Cardiac muscle cell (in vitro differentiated cells and primary cell): ENCODE measurements at regions not wholly inside any gene's neighbourhood (a gene's known extent, or its start where the extent isn't known, plus 50 kb on each side); places are given as distances from the start of the nearest gene placed in this dataset.

Experiments
- DNase-seq, 2 donors: peaks; one replicate each; pipeline versions ENCODE4 v3.0.0 to v3.0.0-alpha.2; 2010 to 2017; ENCODE audit warnings: low read depth in 1 of 2, low spot score in 1 of 2
- H3K27ac ChIP-seq: fragments of 200-600 bp; sonication (generic); 2 replicates; pipeline ENCODE4 v1.5.1; 2016
- H3K27me3 ChIP-seq: fragments of 200-600 bp; sonication (generic); 2 replicates; pipeline ENCODE4 v1.6.0; 2016; ENCODE audit warnings: control low read depth
- H3K36me3 ChIP-seq: fragments of 200-600 bp; sonication (generic); 2 replicates; pipeline ENCODE4 v1.5.1; 2016; ENCODE audit warnings: control low read depth
- H3K4me1 ChIP-seq: fragments of 200-600 bp; sonication (generic); 2 replicates; pipeline ENCODE4 v1.8.1; 2017; ENCODE audit warnings: low read depth, mild to moderate bottlenecking, mixed run types
- H3K4me3 ChIP-seq: fragments of 200-600 bp; sonication (generic); 2 replicates; pipeline ENCODE4 v1.5.1; 2016; ENCODE audit warnings: mild to moderate bottlenecking
- H3K9me3 ChIP-seq: fragments of 200-600 bp; sonication (generic); 2 replicates; pipeline ENCODE4 v1.5.1; 2017; ENCODE audit warnings: low read depth, mild to moderate bottlenecking, control low read depth
- CTCF ChIP-seq: IDR thresholded peaks from 2 replicates; pipeline ENCODE4 v1.5.1; 2012; ENCODE audit warnings: low read depth, mild to moderate bottlenecking, low read length

- TF ChIP-seq CTCF: no peak
- DNase-seq: peak in 1 of 2 donors; percentile 37
- Histone ChIP-seq H3K36me3 (no peaks in the 10 kb centered on the region), H3K9me3 (no peaks in the 10 kb centered on the region), H3K27ac (no peak overlapping the region), H3K4me3 (no peak overlapping the region), H3K4me1 (peaks cover 11% of the 10 kb centered on the region), H3K27me3 (no peaks in the 10 kb centered on the region)
These were observed 514.8 kb downstream of the EPHA3 start for GRCh38 chr3:89622063-89622700.

DNA sequence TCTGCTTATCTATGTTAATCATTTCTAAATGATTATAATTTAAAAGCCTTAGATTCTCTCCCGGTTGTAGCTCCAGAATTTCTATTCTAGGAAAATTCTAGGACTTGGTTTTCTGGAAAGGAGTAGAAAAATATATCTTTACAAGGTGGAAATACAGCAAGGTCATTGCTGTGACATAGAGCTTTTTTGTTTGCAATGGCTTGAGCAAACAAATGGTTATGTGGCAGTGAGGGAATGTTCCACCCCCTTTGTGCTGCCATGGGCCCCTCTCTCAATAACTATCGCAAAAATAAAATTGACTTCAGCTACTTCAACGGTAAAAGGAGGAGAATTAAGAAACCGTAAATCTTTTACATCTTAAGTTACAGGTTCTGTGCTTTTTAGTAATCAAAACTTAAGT lies 517.1 kb downstream of the EPHA3 start:
- Histone ChIP-seq H3K9me3 (no peaks in the 10 kb centered on the region), H3K27me3 (no peaks in the 10 kb centered on the region), H3K36me3 (no peaks in the 10 kb centered on the region), H3K27ac (no peak overlapping the region), H3K4me1 (no peaks in the 10 kb centered on the region), H3K4me3 (no peak overlapping the region)
- no peak for TF ChIP-seq CTCF
- no peak for DNase-seq

GRCh38 chr3:89625945-89626344 lies 518.5 kb downstream of the EPHA3 start:
- no peaks in the 10 kb centered on the region for H3K9me3 ChIP-seq
- no peaks in the 10 kb centered on the region for H3K36me3 ChIP-seq
- H3K4me3 ChIP-seq: no peak overlapping the region
- no peaks in the 10 kb centered on the region for H3K4me1 ChIP-seq
- DNase-seq: no peak
- TF ChIP-seq CTCF: no peak
- H3K27ac ChIP-seq: no peak overlapping the region
- H3K27me3 ChIP-seq: no peaks in the 10 kb centered on the region

GRCh38 chr3:89628856-89629670 lies 521.6 kb downstream of the EPHA3 start:
- no peak for DNase-seq
- H3K4me3 ChIP-seq: no peak overlapping the region

DNA sequence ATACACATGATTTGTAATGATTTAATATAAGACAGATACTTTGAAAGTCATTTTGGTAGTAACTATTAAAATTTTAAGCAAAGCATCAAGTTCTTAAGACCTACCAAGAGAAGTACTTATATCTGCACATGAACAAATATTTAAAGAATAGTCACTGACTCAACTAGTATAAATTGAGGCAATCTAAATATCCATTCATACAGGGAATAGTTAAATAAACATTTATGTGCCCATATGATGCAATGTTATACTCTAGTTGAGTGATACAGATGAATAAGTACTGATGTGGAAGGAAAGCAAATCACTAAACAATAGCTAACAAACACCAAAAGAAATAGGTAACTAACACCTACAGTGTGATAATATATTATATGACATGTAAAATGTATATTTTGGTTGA lies 527.7 kb downstream of the EPHA3 start:
- Histone ChIP-seq H3K36me3 (no peaks in the 10 kb centered on the region), H3K27ac (no peak overlapping the region), H3K27me3 (no peaks in the 10 kb centered on the region), H3K9me3 (no peaks in the 10 kb centered on the region), H3K4me1 (no peaks in the 10 kb centered on the region), H3K4me3 (no peak overlapping the region)
- TF ChIP-seq CTCF: no peak
- DNase-seq: no peak

More at GRCh38 chr3:89628856-89629670, 521.6 kb downstream of the EPHA3 start:
- Histone ChIP-seq H3K27me3 (no peaks in the 10 kb centered on the region), H3K4me1 (no peaks in the 10 kb centered on the region), H3K27ac (no peak overlapping the region), H3K9me3 (no peaks in the 10 kb centered on the region), H3K36me3 (no peaks in the 10 kb centered on the region)
- no peak for TF ChIP-seq CTCF
